Loucy (cell line): ENCODE measurements at regions not wholly inside any gene's neighbourhood (a gene's known extent, or its start where the extent isn't known, plus 50 kb on each side); places are given as distances from the start of the nearest gene placed in this dataset.

ENCODE experiments used
- H2AFZ ChIP-seq: fragments of 200-600 bp; sonication (generic); 2 replicates; pipeline ENCODE4 v1.6.0; 2016; ENCODE audit warnings: antibody characterized with exemption, mild to moderate bottlenecking, low read length, moderate library complexity
- H3F3A ChIP-seq: fragments of 200-600 bp; 2 replicates; pipeline ENCODE4 v1.6.0; 2016; ENCODE audit warnings: antibody characterized with exemption, low read depth, mild to moderate bottlenecking
- H3K27me3 ChIP-seq: fragments of 200-600 bp; sonication (generic); 2 replicates; pipeline ENCODE4 v1.6.1; 2014; ENCODE audit warnings: low read length, mild to moderate bottlenecking; ENCODE audit not compliant: insufficient read depth, poor library complexity, severe bottlenecking
- H3K36me3 ChIP-seq: fragments of 200-600 bp; sonication (generic); 2 replicates; pipeline ENCODE4 v1.6.1; 2016; ENCODE audit warnings: low read length; ENCODE audit not compliant: insufficient read depth
- H3K4me1 ChIP-seq: fragments of 200-600 bp; sonication (generic); 2 replicates; pipeline ENCODE4 v1.5.1; 2014; ENCODE audit warnings: low read length, mild to moderate bottlenecking; ENCODE audit not compliant: insufficient read depth, poor library complexity, severe bottlenecking
- H3K4me2 ChIP-seq: fragments of 200-600 bp; sonication (generic); 2 replicates; pipeline ENCODE4 v1.6.0; 2014; ENCODE audit warnings: antibody characterized with exemption, low read length, low read depth, mild to moderate bottlenecking; ENCODE audit not compliant: poor library complexity, severe bottlenecking
- H3K4me3 ChIP-seq: fragments of 200-600 bp; sonication (generic); 2 replicates; pipeline ENCODE4 v1.5.1; 2014; ENCODE audit warnings: low read length, mild to moderate bottlenecking, mixed read lengths; ENCODE audit not compliant: poor library complexity, severe bottlenecking
- H3K79me2 ChIP-seq: fragments of 200-600 bp; sonication (generic); 2 replicates; pipeline ENCODE4 v1.6.1; 2014; ENCODE audit warnings: low read length; ENCODE audit not compliant: insufficient read depth
- H3K9ac ChIP-seq: fragments of 200-600 bp; sonication (generic); 2 replicates; pipeline ENCODE4 v1.6.0; 2014; ENCODE audit warnings: mild to moderate bottlenecking, low read depth, low read length, moderate library complexity; ENCODE audit not compliant: poor library complexity, severe bottlenecking
- H3K9me2 ChIP-seq: fragments of 200-600 bp; sonication (generic); replicated peaks from 2 replicates; pipeline ENCODE4 v1.6.1; 2016; ENCODE audit warnings: low read depth, low read length, mixed read lengths
- H3K9me3 ChIP-seq: fragments of 200-600 bp; sonication (generic); 2 replicates; pipeline ENCODE4 v1.6.1; 2014; ENCODE audit warnings: mild to moderate bottlenecking, antibody characterized with exemption, low read length, low read depth; ENCODE audit not compliant: insufficient read depth
- H4K20me1 ChIP-seq: fragments of 200-600 bp; sonication (generic); 2 replicates; pipeline ENCODE4 v1.6.0; 2014; ENCODE audit warnings: antibody characterized with exemption, low read length, mild to moderate bottlenecking; ENCODE audit not compliant: insufficient read depth, poor library complexity, severe bottlenecking
- EZH2phosphoT487 ChIP-seq: fragments of 200-600 bp; IDR thresholded peaks from 2 replicates; pipeline ENCODE4 v1.6.1; 2018; ENCODE audit warnings: antibody characterized with exemption, mild to moderate bottlenecking, moderate library complexity, borderline replicate concordance
- TF ChIP-seq, protein P1 (sequence below): fragments of 200-600 bp; sonication (generic); conservative IDR thresholded peaks from 2 replicates; pipeline ENCODE4 v1.5.1; 2014; ENCODE audit warnings: mild to moderate bottlenecking, antibody characterized with exemption, low read length

DNA sequence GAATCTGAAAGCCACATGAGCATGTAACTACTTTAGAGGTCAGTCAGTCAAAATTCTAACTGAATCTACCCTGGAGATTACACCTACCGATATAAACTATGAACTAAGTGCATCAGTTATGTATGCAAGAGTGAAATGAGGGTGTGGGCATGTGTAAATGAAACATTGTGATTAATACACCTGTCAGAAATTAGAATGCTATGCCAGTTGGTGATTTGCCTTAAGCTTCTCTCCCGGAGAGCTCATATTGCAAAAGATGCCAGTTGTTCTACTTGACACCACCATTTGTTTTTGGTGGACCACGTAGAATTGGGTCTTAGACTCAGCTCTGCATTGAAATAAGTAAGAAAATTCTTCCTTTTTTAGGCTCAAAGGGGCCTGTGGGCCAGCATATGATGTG lies 91.0 kb upstream of the KBTBD8 start:
- no peak overlapping the region for H3K4me2 ChIP-seq
- TF ChIP-seq EZH2phosphoT487, result no peak
- TF ChIP-seq, protein P1, sequence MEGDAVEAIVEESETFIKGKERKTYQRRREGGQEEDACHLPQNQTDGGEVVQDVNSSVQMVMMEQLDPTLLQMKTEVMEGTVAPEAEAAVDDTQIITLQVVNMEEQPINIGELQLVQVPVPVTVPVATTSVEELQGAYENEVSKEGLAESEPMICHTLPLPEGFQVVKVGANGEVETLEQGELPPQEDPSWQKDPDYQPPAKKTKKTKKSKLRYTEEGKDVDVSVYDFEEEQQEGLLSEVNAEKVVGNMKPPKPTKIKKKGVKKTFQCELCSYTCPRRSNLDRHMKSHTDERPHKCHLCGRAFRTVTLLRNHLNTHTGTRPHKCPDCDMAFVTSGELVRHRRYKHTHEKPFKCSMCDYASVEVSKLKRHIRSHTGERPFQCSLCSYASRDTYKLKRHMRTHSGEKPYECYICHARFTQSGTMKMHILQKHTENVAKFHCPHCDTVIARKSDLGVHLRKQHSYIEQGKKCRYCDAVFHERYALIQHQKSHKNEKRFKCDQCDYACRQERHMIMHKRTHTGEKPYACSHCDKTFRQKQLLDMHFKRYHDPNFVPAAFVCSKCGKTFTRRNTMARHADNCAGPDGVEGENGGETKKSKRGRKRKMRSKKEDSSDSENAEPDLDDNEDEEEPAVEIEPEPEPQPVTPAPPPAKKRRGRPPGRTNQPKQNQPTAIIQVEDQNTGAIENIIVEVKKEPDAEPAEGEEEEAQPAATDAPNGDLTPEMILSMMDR, result no peak
- no peaks in the 10 kb centered on the region for H3K9me2 ChIP-seq
- no peak overlapping the region for H3K9ac ChIP-seq
- peaks cover 3% of the 10 kb centered on the region; the same call in 1 of the 2 replicates for H3K9me3 ChIP-seq
- no peak overlapping the region for H3K4me3 ChIP-seq
- H3K4me1 ChIP-seq, result no peaks in the 10 kb centered on the region
- H3K27me3 ChIP-seq, result no peaks in the 10 kb centered on the region
- H3F3A ChIP-seq, result no peaks in the 10 kb centered on the region
- H3K36me3 ChIP-seq, result no peaks in the 10 kb centered on the region
- no peaks in the 10 kb centered on the region for H4K20me1 ChIP-seq
- H2AFZ ChIP-seq, result no peak overlapping the region
- no peaks in the 10 kb centered on the region for H3K79me2 ChIP-seq

DNA sequence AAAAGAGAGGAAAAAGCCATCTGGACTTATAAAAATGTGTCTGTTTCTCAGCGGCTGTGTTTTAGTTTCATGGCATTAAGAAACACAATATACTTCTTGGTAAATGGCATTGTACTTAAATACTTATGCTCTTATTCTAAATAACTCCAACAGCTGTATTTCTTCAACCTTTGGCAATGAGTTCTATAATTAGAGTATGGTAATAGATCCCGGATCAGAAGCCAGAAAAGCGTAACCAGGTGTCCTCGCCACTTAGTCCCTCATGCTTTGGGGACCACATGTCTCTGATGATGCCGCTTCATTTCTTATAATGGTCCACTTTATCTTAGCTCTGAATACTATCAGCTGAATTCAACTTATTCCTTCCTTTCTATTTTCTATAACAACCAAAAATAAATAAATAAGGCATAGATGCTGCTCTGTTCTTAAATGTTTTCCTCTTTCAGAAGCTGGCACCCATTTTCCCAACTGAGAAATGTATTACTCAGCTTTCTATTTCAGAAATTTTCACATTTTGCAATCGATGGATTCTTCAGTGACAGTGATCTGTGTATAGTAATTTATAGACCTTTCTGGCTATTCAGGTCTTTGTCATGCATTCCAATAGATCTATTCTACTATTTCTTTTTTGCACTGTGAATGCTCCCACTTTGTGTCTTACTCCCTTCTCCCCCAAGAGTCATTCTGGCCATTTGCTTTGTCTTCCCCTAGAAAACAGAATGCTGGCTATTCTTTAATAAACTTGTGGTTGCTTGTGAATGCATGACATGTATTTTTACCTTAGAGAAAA lies 87.6 kb upstream of the KBTBD8 start:
- Histone ChIP-seq H3K4me2 (no peak overlapping the region), H3K9ac (no peak overlapping the region), H3K36me3 (no peaks in the 10 kb centered on the region), H2AFZ (no peak overlapping the region), H3K79me2 (no peaks in the 10 kb centered on the region), H4K20me1 (no peaks in the 10 kb centered on the region), H3K9me2 (no peaks in the 10 kb centered on the region), H3K27me3 (no peaks in the 10 kb centered on the region), H3K4me1 (no peaks in the 10 kb centered on the region), H3K4me3 (no peak overlapping the region), H3F3A (no peaks in the 10 kb centered on the region), H3K9me3 (peaks cover 7% of the 10 kb centered on the region; the same call in 1 of the 2 replicates)
- TF ChIP-seq, protein P1, result no peak
- TF ChIP-seq EZH2phosphoT487, result no peak

DNA sequence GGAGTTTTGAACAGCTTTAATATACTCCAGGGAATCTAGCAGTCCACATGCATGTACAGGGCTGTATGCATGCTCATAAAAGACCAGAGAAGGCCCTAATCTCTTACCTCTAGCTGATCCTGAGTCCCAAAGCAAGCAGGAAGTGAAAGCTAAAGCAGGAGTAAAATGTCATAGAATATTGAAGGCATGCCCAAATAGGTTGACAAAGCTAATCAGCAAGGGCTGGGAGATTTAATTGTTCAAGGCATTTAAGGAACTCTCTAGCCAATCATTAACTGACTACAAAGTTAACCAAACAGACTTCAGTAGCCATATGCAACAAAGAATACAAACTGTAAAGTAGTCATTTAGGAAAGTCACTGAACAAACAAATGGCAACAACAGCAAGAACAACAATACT lies 85.8 kb upstream of the KBTBD8 start:
- no peaks in the 10 kb centered on the region for H3K4me1 ChIP-seq
- H3K4me2 ChIP-seq, result no peak overlapping the region
- H4K20me1 ChIP-seq, result no peaks in the 10 kb centered on the region
- H3K79me2 ChIP-seq, result no peaks in the 10 kb centered on the region
- no peak overlapping the region for H3K4me3 ChIP-seq
- no peaks in the 10 kb centered on the region for H3F3A ChIP-seq
- H3K9me2 ChIP-seq, result no peaks in the 10 kb centered on the region
- no peak overlapping the region for H2AFZ ChIP-seq
- H3K36me3 ChIP-seq, result no peaks in the 10 kb centered on the region
- peaks cover 7% of the 10 kb centered on the region; the same call in 1 of the 2 replicates for H3K9me3 ChIP-seq
- H3K9ac ChIP-seq, result no peak overlapping the region
- no peaks in the 10 kb centered on the region for H3K27me3 ChIP-seq
- TF ChIP-seq, protein P1, result no peak
- TF ChIP-seq EZH2phosphoT487, result no peak
